ENCODE measurements at regions not wholly inside any gene's neighbourhood (a gene's known extent, or its start where the extent isn't known, plus 50 kb on each side); places are given as distances from the start of the nearest gene placed in this dataset.
"Not testable (repeated sequence)": the region's sequence is repeated elsewhere in the genome, so short reads cannot be mapped to it uniquely, and the experiment has no call there.

DNA sequence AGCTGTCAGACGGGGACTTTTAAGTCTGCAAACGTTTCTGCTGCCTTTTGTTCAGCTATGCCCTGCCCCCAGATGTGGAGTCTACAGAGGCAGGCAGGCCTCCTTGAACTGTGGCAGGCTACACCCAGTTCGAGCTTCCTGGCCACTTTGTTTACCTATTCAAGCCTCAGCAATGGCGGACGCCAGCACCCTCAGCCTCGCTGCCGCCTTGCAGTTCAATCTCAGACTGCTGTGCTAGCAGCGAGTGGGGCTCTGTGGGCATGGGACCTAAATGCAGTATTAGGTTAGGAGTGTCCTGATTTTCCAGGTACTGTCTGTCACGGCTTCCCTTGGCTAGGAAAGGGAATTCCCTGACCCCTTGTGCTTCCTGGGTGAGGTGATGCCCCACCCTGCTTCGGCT is 86.8 kb upstream of the ALX4 start:
- not testable (repeated sequence) for H2BK20ac ChIP-seq (ENCODE audit: low read depth, low read length, poor library complexity, severe bottlenecking); H3T11ph ChIP-seq (ENCODE audit: low read length); H3K79me2 ChIP-seq (ENCODE audit: insufficient read depth, low read length); H3K18ac ChIP-seq (ENCODE audit: insufficient read length, low read depth, low read length); H4K8ac ChIP-seq (replicated peaks; ENCODE audit: insufficient read length, low read depth, low read length); H3K9ac ChIP-seq (ENCODE audit: extremely low read depth, insufficient read length, low read length); H4K91ac ChIP-seq (ENCODE audit: insufficient read length, low read depth, low read length); H3K27ac ChIP-seq (ENCODE audit: insufficient read length, low read depth, low read length); H3K4ac ChIP-seq (ENCODE audit: low read depth, low read length); H3K4me1 ChIP-seq (ENCODE audit: insufficient read depth, low read length); H2AFZ ChIP-seq (ENCODE audit: low read length); H2BK5ac ChIP-seq (ENCODE audit: insufficient read length, low read length); H2BK12ac ChIP-seq (ENCODE audit: insufficient read length, low read depth, low read length); H3K36me3 Mint-ChIP-seq (ENCODE audit: insufficient read depth in 1 of 3, low read depth in 3 of 3); H2BK15ac ChIP-seq (ENCODE audit: low read depth, low read length); H3K9me3 Mint-ChIP-seq; H3K9me3 ChIP-seq (ENCODE audit: control insufficient read depth, low read depth, low read length); H3K79me1 ChIP-seq (ENCODE audit: insufficient read depth, low read depth, low read length, poor library complexity, severe bottlenecking); H4K5ac ChIP-seq (ENCODE audit: insufficient read length, low read depth, low read length); H3K27me3 ChIP-seq (ENCODE audit: insufficient read depth, low read length); H3K23ac ChIP-seq (ENCODE audit: insufficient read length, low read depth, low read length); DNase-seq; H2BK120ac ChIP-seq (ENCODE audit: low read depth, low read length, poor library complexity, severe bottlenecking); H3K23me2 ChIP-seq (ENCODE audit: insufficient read length, low read depth, low read length, poor library complexity, severe bottlenecking); H3K56ac ChIP-seq (ENCODE audit: insufficient read length, low read depth, low read length); H4K20me1 ChIP-seq (ENCODE audit: control insufficient read depth, insufficient read depth, insufficient read length); H3K14ac ChIP-seq (ENCODE audit: insufficient read depth, low read length); H3K4me1 Mint-ChIP-seq; H3K27ac Mint-ChIP-seq; H2AK5ac ChIP-seq (ENCODE audit: insufficient read length, low read length); H3K4me3 Mint-ChIP-seq; H3K4me2 ChIP-seq (ENCODE audit: insufficient read depth, insufficient read length, low read length)
- peaks cover 46% of the 10 kb centered on the region for H3K27me3 Mint-ChIP-seq (ENCODE audit: low read depth)
- no CpG with 5 or more reads among the region's 10 CpGs for WGBS (ENCODE audit: extremely low coverage, insufficient read length, low lambda C conversion rate)
